Karpas-422 (cell line): ENCODE measurements at regions not wholly inside any gene's neighbourhood (a gene's known extent, or its start where the extent isn't known, plus 50 kb on each side); places are given as distances from the start of the nearest gene placed in this dataset.
A peak's percentile ranks its signal among the peaks of the same experiment; 100 is the strongest.

Source experiments
- DNase-seq: peaks from one replicate; pipeline ENCODE4 v3.0.0-alpha.2; 2015
- H2AFZ ChIP-seq: fragments of 200-600 bp; sonication (generic); 2 replicates; pipeline ENCODE4 v1.6.1; 2014; ENCODE audit warnings: antibody characterized with exemption, low read length, mixed read lengths
- H3K27ac ChIP-seq: fragments of 200-600 bp; sonication (generic); 2 replicates; pipeline ENCODE4 v1.5.1; 2014; ENCODE audit warnings: mild to moderate bottlenecking, low read length, moderate library complexity
- H3K27me3 ChIP-seq: fragments of 200-600 bp; sonication (generic); 2 replicates; pipeline ENCODE4 v1.6.1; 2014; ENCODE audit warnings: low read length, mixed read lengths
- H3K36me3 ChIP-seq: fragments of 200-600 bp; sonication (generic); 2 replicates; pipeline ENCODE4 v1.6.1; 2014; ENCODE audit warnings: low read length, mixed read lengths; ENCODE audit not compliant: insufficient read depth
- H3K4me1 ChIP-seq: fragments of 200-600 bp; sonication (generic); 2 replicates; pipeline ENCODE4 v1.6.1; 2014; ENCODE audit warnings: mild to moderate bottlenecking, low read length, mixed read lengths
- H3K4me2 ChIP-seq: fragments of 200-600 bp; sonication (generic); 2 replicates; pipeline ENCODE4 v1.6.1; 2014; ENCODE audit warnings: low read length, low read depth, mild to moderate bottlenecking; ENCODE audit not compliant: poor library complexity, severe bottlenecking
- H3K4me3 ChIP-seq: fragments of 200-600 bp; sonication (generic); 2 replicates; pipeline ENCODE4 v1.5.1; 2014; ENCODE audit warnings: mild to moderate bottlenecking, antibody characterized with exemption, low read length, mixed read lengths
- H3K79me2 ChIP-seq: fragments of 200-600 bp; sonication (generic); 2 replicates; pipeline ENCODE4 v1.6.1; 2014; ENCODE audit warnings: mild to moderate bottlenecking, low read length, mixed read lengths
- H3K9ac ChIP-seq: fragments of 200-600 bp; sonication (generic); 2 replicates; pipeline ENCODE4 v1.6.0; 2014; ENCODE audit warnings: low read length
- H3K9me2 ChIP-seq: fragments of 200-600 bp; sonication (generic), shearing (Covaris generic); replicated peaks from 2 replicates; pipeline ENCODE4 v1.6.0; 2014; ENCODE audit warnings: mild to moderate bottlenecking, low read length, moderate library complexity; ENCODE audit not compliant: insufficient read depth
- H3K9me3 ChIP-seq: fragments of 300-700, 200-600 bp; sonication (generic); 2 replicates; pipeline ENCODE4 v1.6.1; 2014; ENCODE audit warnings: low read length, mixed read lengths
- H4K20me1 ChIP-seq: fragments of 200-600 bp; sonication (generic); 2 replicates; pipeline ENCODE4 v1.6.1; 2014; ENCODE audit warnings: mild to moderate bottlenecking, antibody characterized with exemption, low read length, low read depth; ENCODE audit not compliant: insufficient read depth

GRCh38 chr2:212694398-212694797 lies 155.8 kb upstream of the ERBB4 start:
- Histone ChIP-seq H3K4me1 (no peaks in the 10 kb centered on the region), H3K27me3 (no peaks in the 10 kb centered on the region), H3K79me2 (no peaks in the 10 kb centered on the region), H3K4me3 (no peak overlapping the region), H3K4me2 (no peak overlapping the region), H3K36me3 (no peaks in the 10 kb centered on the region), H3K27ac (no peak overlapping the region), H2AFZ (no peak overlapping the region), H3K9ac (no peak overlapping the region), H3K9me2 (no peaks in the 10 kb centered on the region), H4K20me1 (no peaks in the 10 kb centered on the region), H3K9me3 (no peaks in the 10 kb centered on the region)
- no peak for DNase-seq

DNA sequence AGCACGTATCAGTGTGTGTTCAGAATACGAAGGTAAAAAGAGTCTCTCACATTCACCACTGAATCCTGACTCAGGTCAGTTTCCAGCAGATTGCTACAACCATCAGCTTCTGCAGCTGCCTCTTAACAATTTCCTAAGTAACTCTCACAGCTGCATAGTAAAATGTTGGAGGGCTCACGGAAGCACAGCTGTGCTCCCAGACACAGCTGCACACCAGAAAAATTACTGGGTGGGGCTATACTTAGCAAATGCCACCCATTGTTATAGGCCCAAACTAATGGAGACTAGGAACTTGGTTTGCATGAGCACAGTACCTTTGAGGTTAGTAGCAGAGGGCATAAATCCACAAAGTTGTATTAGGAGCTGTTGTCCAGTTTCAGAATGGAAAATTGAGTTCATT lies 153.9 kb upstream of the ERBB4 start:
- no peak for DNase-seq
- Histone ChIP-seq H3K9ac (no peak overlapping the region), H3K27ac (no peak overlapping the region), H3K9me3 (no peaks in the 10 kb centered on the region), H3K4me2 (no peak overlapping the region), H3K27me3 (no peaks in the 10 kb centered on the region), H3K9me2 (no peaks in the 10 kb centered on the region), H2AFZ (no peak overlapping the region), H3K36me3 (no peaks in the 10 kb centered on the region), H4K20me1 (no peaks in the 10 kb centered on the region), H3K79me2 (no peaks in the 10 kb centered on the region), H3K4me1 (no peaks in the 10 kb centered on the region), H3K4me3 (no peak overlapping the region)

DNA sequence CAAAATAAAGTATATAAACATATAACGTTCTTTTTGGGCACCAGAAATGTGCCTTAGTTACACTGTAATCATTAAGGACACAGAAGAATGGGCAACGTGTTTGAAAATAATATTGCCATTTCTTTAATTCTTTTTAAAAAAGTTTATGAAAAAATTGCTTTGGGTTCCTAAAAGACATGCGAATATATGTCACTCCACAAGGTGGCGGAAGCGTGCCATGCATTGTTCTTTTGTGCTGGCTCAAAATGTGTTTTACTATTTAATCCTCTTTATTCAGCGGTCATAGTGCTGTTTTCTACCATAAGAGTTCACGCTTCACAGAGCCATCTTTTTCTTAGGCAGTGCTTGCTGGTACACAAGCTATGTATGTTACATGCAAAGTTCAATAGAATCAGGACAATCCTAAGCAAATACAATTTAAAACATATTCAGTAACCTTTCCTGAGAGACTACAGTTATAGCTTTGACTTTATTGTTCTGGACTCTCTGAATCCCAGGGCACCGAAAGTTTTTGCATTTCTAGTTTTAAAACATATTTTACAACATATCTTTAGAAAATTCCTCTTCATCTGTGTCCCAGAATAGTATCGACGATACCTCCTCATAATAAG lies 147.8 kb upstream of the ERBB4 start:
- H3K9me2 ChIP-seq: no peaks in the 10 kb centered on the region
- no peak overlapping the region for H3K9ac ChIP-seq
- H3K27me3 ChIP-seq: no peaks in the 10 kb centered on the region
- no peaks in the 10 kb centered on the region for H3K4me1 ChIP-seq
- no peak overlapping the region for H2AFZ ChIP-seq
- H3K9me3 ChIP-seq: no peaks in the 10 kb centered on the region
- H3K4me3 ChIP-seq: no peak overlapping the region
- no peaks in the 10 kb centered on the region for H3K36me3 ChIP-seq
- no peaks in the 10 kb centered on the region for H3K79me2 ChIP-seq
- H3K27ac ChIP-seq: no peak overlapping the region
- no peaks in the 10 kb centered on the region for H4K20me1 ChIP-seq
- peak; percentile 81 for DNase-seq
- H3K4me2 ChIP-seq: no peak overlapping the region

DNA sequence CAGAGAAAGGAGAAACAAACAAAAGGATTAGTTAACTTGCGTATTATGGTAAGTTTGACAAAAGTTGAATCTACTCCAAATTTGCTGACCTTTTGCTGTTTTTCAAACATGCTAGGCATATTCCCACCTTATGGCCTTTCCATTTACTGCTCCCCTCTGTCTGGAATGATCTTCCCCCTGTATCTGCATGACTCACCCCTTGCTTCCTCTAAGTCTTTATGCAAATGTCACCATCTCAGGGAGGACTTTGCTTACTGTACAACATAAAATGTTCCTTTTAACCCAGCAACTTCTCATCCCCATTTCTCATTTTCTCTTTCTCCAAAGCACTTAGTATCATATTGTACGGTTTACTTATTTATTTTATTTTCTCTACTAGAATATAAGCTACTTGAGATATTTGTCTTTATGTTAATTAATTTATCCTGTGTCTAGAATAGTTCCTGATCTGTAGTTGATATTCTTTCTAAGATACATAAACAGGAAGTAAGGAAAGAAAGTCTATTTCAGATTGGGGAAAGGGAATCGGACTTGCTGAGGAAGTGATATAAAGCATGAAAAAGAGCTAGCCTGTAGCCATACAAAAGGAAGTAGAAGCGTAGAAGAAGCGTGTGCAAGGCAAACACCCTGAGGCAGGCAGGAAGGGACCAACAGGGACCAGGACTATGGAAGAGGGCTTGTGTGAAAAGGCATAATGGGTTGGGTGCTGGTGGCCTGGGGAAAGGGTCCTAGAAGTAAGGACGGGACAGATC lies 144.9 kb upstream of the ERBB4 start:
- Histone ChIP-seq H2AFZ (no peak overlapping the region), H3K4me3 (no peak overlapping the region), H3K9ac (no peak overlapping the region), H3K36me3 (no peaks in the 10 kb centered on the region), H3K4me1 (no peaks in the 10 kb centered on the region), H3K79me2 (no peaks in the 10 kb centered on the region), H3K9me3 (no peaks in the 10 kb centered on the region), H3K27ac (no peak overlapping the region), H3K27me3 (no peaks in the 10 kb centered on the region), H4K20me1 (no peaks in the 10 kb centered on the region), H3K9me2 (no peaks in the 10 kb centered on the region), H3K4me2 (no peak overlapping the region)
- DNase-seq: no peak

DNA sequence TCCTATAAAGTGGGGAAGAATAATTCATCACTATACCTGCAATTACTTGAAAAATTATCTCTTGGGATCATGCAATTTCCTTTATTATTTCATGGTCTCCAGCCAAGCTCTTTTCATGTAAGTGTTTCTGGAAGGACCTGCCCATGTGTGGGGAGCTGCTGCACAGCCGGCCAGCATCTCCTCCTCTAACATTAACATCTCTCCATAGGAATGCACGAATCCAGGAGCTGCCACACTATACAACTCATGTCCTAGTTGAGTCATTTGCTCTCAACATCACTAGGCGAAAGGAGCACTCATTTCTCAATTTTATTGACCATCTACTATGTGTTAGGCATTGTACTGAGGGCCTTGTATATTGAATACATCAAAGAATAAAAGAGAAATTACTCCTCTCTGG lies 144.3 kb upstream of the ERBB4 start:
- Histone ChIP-seq H3K4me1 (no peaks in the 10 kb centered on the region), H3K9ac (no peak overlapping the region), H4K20me1 (no peaks in the 10 kb centered on the region), H3K4me3 (no peak overlapping the region), H3K36me3 (no peaks in the 10 kb centered on the region), H3K4me2 (no peak overlapping the region), H3K27ac (no peak overlapping the region), H3K9me3 (no peaks in the 10 kb centered on the region), H2AFZ (no peak overlapping the region), H3K79me2 (no peaks in the 10 kb centered on the region), H3K27me3 (no peaks in the 10 kb centered on the region), H3K9me2 (no peaks in the 10 kb centered on the region)
- DNase-seq: no peak

- Histone ChIP-seq H3K4me2 (no peak overlapping the region), H3K27me3 (no peaks in the 10 kb centered on the region), H2AFZ (no peak overlapping the region), H3K9me2 (no peaks in the 10 kb centered on the region), H3K4me1 (no peaks in the 10 kb centered on the region), H3K9ac (no peak overlapping the region), H3K79me2 (no peaks in the 10 kb centered on the region), H3K4me3 (no peak overlapping the region), H3K9me3 (no peaks in the 10 kb centered on the region), H3K36me3 (no peaks in the 10 kb centered on the region), H4K20me1 (no peaks in the 10 kb centered on the region), H3K27ac (no peak overlapping the region)
- no peak for DNase-seq
Measured at GRCh38 chr2:212677466-212677865, 138.9 kb upstream of the ERBB4 start.

- no peaks in the 10 kb centered on the region for H3K27me3 ChIP-seq
- H3K36me3 ChIP-seq: no peaks in the 10 kb centered on the region
- H3K9me2 ChIP-seq: no peaks in the 10 kb centered on the region
- H3K4me2 ChIP-seq: no peak overlapping the region
- no peaks in the 10 kb centered on the region for H3K4me1 ChIP-seq
- no peak overlapping the region for H3K9ac ChIP-seq
- no peak for DNase-seq
- no peak overlapping the region for H3K27ac ChIP-seq
- H3K79me2 ChIP-seq: no peaks in the 10 kb centered on the region
- no peaks in the 10 kb centered on the region for H3K9me3 ChIP-seq
- H2AFZ ChIP-seq: no peak overlapping the region
- no peak overlapping the region for H3K4me3 ChIP-seq
- H4K20me1 ChIP-seq: no peaks in the 10 kb centered on the region
Measured at GRCh38 chr2:212672186-212672585, 133.6 kb upstream of the ERBB4 start.

DNA sequence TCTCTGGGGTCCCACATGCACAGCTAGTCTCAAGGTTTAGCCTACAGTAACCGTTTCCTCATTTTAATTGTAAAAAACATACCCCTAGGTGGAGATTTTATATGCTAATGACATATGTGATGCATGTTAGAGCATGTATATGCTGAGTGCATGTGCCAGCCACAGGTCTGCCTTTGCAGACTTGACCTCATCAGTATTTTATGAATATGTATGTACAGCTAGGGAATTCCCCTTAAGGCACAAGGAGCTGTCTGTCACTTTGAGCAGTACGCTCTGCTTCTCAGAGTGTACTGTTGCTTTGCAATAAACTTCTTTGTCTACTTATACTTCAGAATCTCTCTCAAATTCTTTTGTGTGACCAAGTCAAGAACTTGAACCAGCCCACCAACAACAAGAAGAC lies 131.2 kb upstream of the ERBB4 start:
- Histone ChIP-seq H3K9me3 (no peaks in the 10 kb centered on the region; the same call in 1 of the 2 replicates), H3K27ac (no peak overlapping the region), H3K4me2 (no peak overlapping the region)

More for the DNA sequence above, 131.2 kb upstream of the ERBB4 start:
- H3K79me2 ChIP-seq: no peaks in the 10 kb centered on the region
- H3K9ac ChIP-seq: no peak overlapping the region
- DNase-seq: no peak
- no peaks in the 10 kb centered on the region for H4K20me1 ChIP-seq
- no peaks in the 10 kb centered on the region for H3K27me3 ChIP-seq
- no peak overlapping the region for H3K4me3 ChIP-seq
- H3K9me2 ChIP-seq: no peaks in the 10 kb centered on the region
- H3K36me3 ChIP-seq: no peaks in the 10 kb centered on the region
- H2AFZ ChIP-seq: no peak overlapping the region
- no peaks in the 10 kb centered on the region for H3K4me1 ChIP-seq
